HCT116 (cell line): ENCODE measurements at regions not wholly inside any gene's neighbourhood (a gene's known extent, or its start where the extent isn't known, plus 50 kb on each side); places are given as distances from the start of the nearest gene placed in this dataset.

Experiments
- ATAC-seq: fragments of 200-7000 bp; cut with Tn5 transposase; 2 replicates; pipeline ENCODE4 v1.9.1; 2020; ENCODE audit warnings: mild to moderate bottlenecking, moderate library complexity
- BruUV-seq: library from RNA; stranded (reverse); fragments of 400-500 nt; replicated peaks from 2 replicates; lab custom pipeline; 2021; lab: Mats Ljungman, UMichigan
- CTCF ChIA-PET: fragments of 300-600 bp; sonication (Branson Sonifier 250); formaldehyde crosslinking; loops from one replicate; lab custom pipeline; 2021; ENCODE audit warnings: antibody characterized with exemption; lab: Charles Lee
- POLR2A ChIA-PET: fragments of 300-600, 350-600 bp; sonication (Branson Sonifier 250); formaldehyde crosslinking; loops from one replicate; lab custom pipeline; 2021; ENCODE audit warnings: antibody characterized with exemption; lab: Charles Lee
- RAD21 ChIA-PET, 2 experiments: fragments of 300-600 bp; sonication (Branson Sonifier 250); formaldehyde crosslinking; loops; one replicate each; lab custom pipeline; 2023; ENCODE audit warnings: low total read pairs in 2 of 2; ENCODE audit not compliant: uncharacterized antibody in 2 of 2, unreplicated experiment in 2 of 2, low non-redundant PET in 1 of 2; lab: Charles Lee
- DNase-seq: peaks from one replicate; pipeline ENCODE4 v3.0.0-alpha.2; 2010; ENCODE audit warnings: low read depth, low spot score
- H2AFZ ChIP-seq: fragments of 200-600 bp; shearing (Covaris generic), sonication (generic); 2 replicates; pipeline ENCODE4 v1.6.1; 2017; ENCODE audit warnings: low read depth, mixed run types, mixed read lengths, antibody characterized with exemption, low read length; ENCODE audit not compliant: poor library complexity, severe bottlenecking
- H3K27ac ChIP-seq: 2 replicates; pipeline ENCODE4 v1.5.1; 2012; ENCODE audit warnings: low read depth, low read length
- H3K27me3 ChIP-seq: fragments of 200-600 bp; sonication (generic); 2 replicates; pipeline ENCODE4 v1.6.1; 2016; ENCODE audit warnings: mixed run types, low read length, mixed read lengths; ENCODE audit not compliant: insufficient read depth
- H3K36me3 ChIP-seq, 2 experiments: fragments of 200-500 bp in 1 of 2; fragments of 200-600 bp in 1 of 2; sonication (Bioruptor generic) in 1 of 2; sonication (generic) in 1 of 2; 2 replicates each; pipeline versions ENCODE4 v1.5.1 to v1.6.1; 2014 to 2016; ENCODE audit warnings: low read length in 2 of 2, inconsistent platforms in 1 of 2, mixed read lengths in 1 of 2, mixed run types in 1 of 2; ENCODE audit not compliant: insufficient read depth in 2 of 2, control insufficient read depth in 1 of 2
- H3K4me1 ChIP-seq, 2 experiments: fragments of 200-600 bp in 1 of 2; sonication (generic) in 1 of 2; 2 replicates each; pipeline versions ENCODE4 v1.5.1 to v1.6.1; 2012 to 2017; ENCODE audit warnings: low read length in 2 of 2, inconsistent platforms in 1 of 2, mild to moderate bottlenecking in 1 of 2, mixed read lengths in 1 of 2, mixed run types in 1 of 2, moderate library complexity in 1 of 2; ENCODE audit not compliant: insufficient read depth in 2 of 2, control insufficient read depth in 1 of 2
- H3K4me2 ChIP-seq: fragments of 200-600 bp; sonication (generic); 2 replicates; pipeline ENCODE4 v1.6.1; 2017; ENCODE audit warnings: mixed run types, low read length, mixed read lengths
- H3K4me3 ChIP-seq, 2 experiments: fragments of 200-600 bp in 1 of 2; sonication (generic) in 1 of 2; replicated peaks in 1 of 2; 2 replicates each; pipeline ENCODE4 v1.5.1; 2011 to 2016; ENCODE audit warnings: low read length in 2 of 2, control low read depth in 1 of 2, low read depth in 1 of 2, mild to moderate bottlenecking in 1 of 2, mixed read lengths in 1 of 2, mixed run types in 1 of 2
- H3K79me2 ChIP-seq: fragments of 200-600 bp; sonication (generic); 2 replicates; pipeline ENCODE4 v1.6.1; 2017; ENCODE audit warnings: mild to moderate bottlenecking, mixed run types, low read length, moderate library complexity, mixed read lengths; ENCODE audit not compliant: insufficient read depth
- H3K9ac ChIP-seq: fragments of 200-600 bp; sonication (generic); 2 replicates; pipeline ENCODE4 v1.6.1; 2016; ENCODE audit warnings: low read length, mixed read lengths
- H3K9me2 ChIP-seq: fragments of 200-600 bp; sonication (generic), shearing (Covaris generic); 2 replicates; pipeline ENCODE4 v1.6.1; 2017; ENCODE audit warnings: mixed run types, mild to moderate bottlenecking, moderate library complexity; ENCODE audit not compliant: insufficient read depth
- H3K9me3 ChIP-seq, 2 experiments: fragments of 200-500 bp in 1 of 2; fragments of 200-600 bp in 1 of 2; sonication (Bioruptor generic) in 1 of 2; sonication (generic) in 1 of 2; 2 replicates each; pipeline ENCODE4 v1.6.1; 2014 to 2017; ENCODE audit warnings: low read length in 2 of 2, mixed read lengths in 2 of 2, inconsistent platforms in 1 of 2, low read depth in 1 of 2, mild to moderate bottlenecking in 1 of 2, mixed run types in 1 of 2, moderate library complexity in 1 of 2; ENCODE audit not compliant: control insufficient read depth in 1 of 2, insufficient read depth in 1 of 2
- H4K20me1 ChIP-seq: fragments of 200-600 bp; sonication (generic), shearing (Covaris generic); 2 replicates; pipeline ENCODE4 v1.6.1; 2017; ENCODE audit warnings: mixed run types, mild to moderate bottlenecking, moderate library complexity; ENCODE audit not compliant: insufficient read depth
- CBX3 ChIP-seq: IDR thresholded peaks from 2 replicates; pipeline ENCODE4 v1.6.1; 2012; ENCODE audit warnings: low read depth
- CEBPB ChIP-seq: IDR thresholded peaks from 2 replicates; pipeline ENCODE4 v1.6.1; 2012; ENCODE audit warnings: low read depth
- EGR1 ChIP-seq: IDR thresholded peaks from 2 replicates; pipeline ENCODE4 v1.6.1; 2012; ENCODE audit warnings: low read depth
- ELF1 ChIP-seq: IDR thresholded peaks from 2 replicates; pipeline ENCODE4 v1.6.1; 2012; ENCODE audit warnings: low read depth, borderline replicate concordance
- EZH2 ChIP-seq: fragments of 200-600 bp; sonication (generic); IDR thresholded peaks from 2 replicates; pipeline ENCODE4 v1.6.1; 2017; ENCODE audit warnings: antibody characterized with exemption, mixed run types
- FOSL1 ChIP-seq: IDR thresholded peaks from 2 replicates; pipeline ENCODE4 v1.6.1; 2012; ENCODE audit warnings: low read depth
- JUND ChIP-seq: IDR thresholded peaks from 2 replicates; pipeline ENCODE4 v1.6.1; 2012
- POLR2AphosphoS5 ChIP-seq: IDR thresholded peaks from 2 replicates; pipeline ENCODE4 v1.6.1; 2011; ENCODE audit warnings: mild to moderate bottlenecking, low read depth, low read length, moderate library complexity
- SIN3A ChIP-seq: IDR thresholded peaks from 2 replicates; pipeline ENCODE4 v1.6.1; 2012; ENCODE audit warnings: low read depth
- SP1 ChIP-seq: IDR thresholded peaks from 2 replicates; pipeline ENCODE4 v1.6.1; 2012; ENCODE audit warnings: low read depth
- SRF ChIP-seq: IDR thresholded peaks from 2 replicates; pipeline ENCODE4 v1.6.1; 2012; ENCODE audit warnings: low read depth
- TCF7L2 ChIP-seq: IDR thresholded peaks from 2 replicates; pipeline ENCODE4 v1.7.0; 2011; ENCODE audit warnings: borderline replicate concordance, inconsistent platforms; ENCODE audit not compliant: insufficient read depth, insufficient read length; ENCODE audit errors: extremely low read depth
- ZFX ChIP-seq: fragments of 450-650 bp; IDR thresholded peaks from 2 replicates; pipeline ENCODE4 v1.6.1; 2017
- intact Hi-C: fragments of 100-400 bp; cut with micrococcal nuclease; formaldehyde crosslinking; loops from 2 replicates; pipeline ENCODE4 v1.10.0; 2022
- TF ChIP-seq, protein P1 (sequence below): IDR thresholded peaks from 2 replicates; pipeline ENCODE4 v1.6.1; 2012
- TF ChIP-seq, protein P2 (sequence below): IDR thresholded peaks from 2 replicates; pipeline ENCODE4 v1.6.1; 2012
- TF ChIP-seq, protein P3 (sequence below): IDR thresholded peaks from 2 replicates; pipeline ENCODE4 v1.6.1; 2012; ENCODE audit warnings: low read depth
- TF ChIP-seq, protein P4 (sequence below), 3 experiments: fragments of 200-600 bp in 1 of 3; sonication (generic) in 1 of 3; IDR thresholded peaks in 2 of 3; conservative IDR thresholded peaks in 1 of 3; 2 replicates each; pipeline ENCODE4 v1.5.1; 2012 to 2017; ENCODE audit warnings: low read depth in 2 of 3, low read length in 2 of 3, antibody characterized with exemption in 1 of 3, borderline replicate concordance in 1 of 3, control low read depth in 1 of 3, mild to moderate bottlenecking in 1 of 3, mixed read lengths in 1 of 3, mixed run types in 1 of 3, moderate library complexity in 1 of 3; ENCODE audit not compliant: insufficient read depth in 1 of 3

DNA sequence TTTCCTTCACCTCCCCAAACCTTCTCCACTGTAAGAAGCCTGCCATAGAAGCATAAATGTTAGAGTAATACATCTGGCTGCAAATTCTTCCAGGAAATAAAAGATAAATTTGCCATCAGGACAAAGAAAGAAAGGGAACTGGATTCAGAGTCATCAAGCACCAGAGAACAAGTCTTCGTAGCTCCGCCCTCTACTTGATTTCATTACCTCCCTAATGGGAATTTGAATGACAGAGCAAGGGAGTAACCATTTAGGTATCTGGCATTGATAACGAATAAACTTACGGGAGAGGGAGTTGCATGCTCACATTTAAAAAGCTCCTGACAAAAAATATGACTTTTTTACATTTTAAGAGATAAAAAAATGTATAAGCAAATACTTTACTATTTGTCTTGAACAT is 263.4 kb downstream of the NEBL start:
- H3K27me3 ChIP-seq = no peaks in the 10 kb centered on the region
- no peak for DNase-seq
- ChIA-PET RAD21 (no interaction called here), POLR2A (no interaction called here), CTCF (no interaction called here)
- H3K4me1 ChIP-seq = no peaks in the 10 kb centered on the region
- BruUV-seq = no TSS peak
- no peaks in the 10 kb centered on the region for H4K20me1 ChIP-seq
- intact Hi-C loops = no loop called here
- no peaks in the 10 kb centered on the region for H3K9me2 ChIP-seq
- no peak for ATAC-seq
- no peaks in the 10 kb centered on the region for H3K36me3 ChIP-seq
- no peak overlapping the region for H3K9ac ChIP-seq
- H3K79me2 ChIP-seq = no peaks in the 10 kb centered on the region
- H2AFZ ChIP-seq = no peak overlapping the region
- H3K4me3 ChIP-seq = no peak overlapping the region
- TF ChIP-seq, protein P1, sequence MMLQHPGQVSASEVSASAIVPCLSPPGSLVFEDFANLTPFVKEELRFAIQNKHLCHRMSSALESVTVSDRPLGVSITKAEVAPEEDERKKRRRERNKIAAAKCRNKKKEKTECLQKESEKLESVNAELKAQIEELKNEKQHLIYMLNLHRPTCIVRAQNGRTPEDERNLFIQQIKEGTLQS = no peak
- no peak for TF ChIP-seq JUND
- TF ChIP-seq, protein P2, sequence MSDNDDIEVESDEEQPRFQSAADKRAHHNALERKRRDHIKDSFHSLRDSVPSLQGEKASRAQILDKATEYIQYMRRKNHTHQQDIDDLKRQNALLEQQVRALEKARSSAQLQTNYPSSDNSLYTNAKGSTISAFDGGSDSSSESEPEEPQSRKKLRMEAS = no peak
- no peak for TF ChIP-seq TCF7L2
- TF ChIP-seq POLR2AphosphoS5 = no peak
- TF ChIP-seq EGR1 = no peak
- no peak for TF ChIP-seq EZH2
- TF ChIP-seq, protein P3, sequence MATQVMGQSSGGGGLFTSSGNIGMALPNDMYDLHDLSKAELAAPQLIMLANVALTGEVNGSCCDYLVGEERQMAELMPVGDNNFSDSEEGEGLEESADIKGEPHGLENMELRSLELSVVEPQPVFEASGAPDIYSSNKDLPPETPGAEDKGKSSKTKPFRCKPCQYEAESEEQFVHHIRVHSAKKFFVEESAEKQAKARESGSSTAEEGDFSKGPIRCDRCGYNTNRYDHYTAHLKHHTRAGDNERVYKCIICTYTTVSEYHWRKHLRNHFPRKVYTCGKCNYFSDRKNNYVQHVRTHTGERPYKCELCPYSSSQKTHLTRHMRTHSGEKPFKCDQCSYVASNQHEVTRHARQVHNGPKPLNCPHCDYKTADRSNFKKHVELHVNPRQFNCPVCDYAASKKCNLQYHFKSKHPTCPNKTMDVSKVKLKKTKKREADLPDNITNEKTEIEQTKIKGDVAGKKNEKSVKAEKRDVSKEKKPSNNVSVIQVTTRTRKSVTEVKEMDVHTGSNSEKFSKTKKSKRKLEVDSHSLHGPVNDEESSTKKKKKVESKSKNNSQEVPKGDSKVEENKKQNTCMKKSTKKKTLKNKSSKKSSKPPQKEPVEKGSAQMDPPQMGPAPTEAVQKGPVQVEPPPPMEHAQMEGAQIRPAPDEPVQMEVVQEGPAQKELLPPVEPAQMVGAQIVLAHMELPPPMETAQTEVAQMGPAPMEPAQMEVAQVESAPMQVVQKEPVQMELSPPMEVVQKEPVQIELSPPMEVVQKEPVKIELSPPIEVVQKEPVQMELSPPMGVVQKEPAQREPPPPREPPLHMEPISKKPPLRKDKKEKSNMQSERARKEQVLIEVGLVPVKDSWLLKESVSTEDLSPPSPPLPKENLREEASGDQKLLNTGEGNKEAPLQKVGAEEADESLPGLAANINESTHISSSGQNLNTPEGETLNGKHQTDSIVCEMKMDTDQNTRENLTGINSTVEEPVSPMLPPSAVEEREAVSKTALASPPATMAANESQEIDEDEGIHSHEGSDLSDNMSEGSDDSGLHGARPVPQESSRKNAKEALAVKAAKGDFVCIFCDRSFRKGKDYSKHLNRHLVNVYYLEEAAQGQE = no peak
- no peak for TF ChIP-seq FOSL1
- TF ChIP-seq ELF1 = no peak
- TF ChIP-seq ZFX = no peak
- TF ChIP-seq CBX3 = no peak
- TF ChIP-seq, protein P4, sequence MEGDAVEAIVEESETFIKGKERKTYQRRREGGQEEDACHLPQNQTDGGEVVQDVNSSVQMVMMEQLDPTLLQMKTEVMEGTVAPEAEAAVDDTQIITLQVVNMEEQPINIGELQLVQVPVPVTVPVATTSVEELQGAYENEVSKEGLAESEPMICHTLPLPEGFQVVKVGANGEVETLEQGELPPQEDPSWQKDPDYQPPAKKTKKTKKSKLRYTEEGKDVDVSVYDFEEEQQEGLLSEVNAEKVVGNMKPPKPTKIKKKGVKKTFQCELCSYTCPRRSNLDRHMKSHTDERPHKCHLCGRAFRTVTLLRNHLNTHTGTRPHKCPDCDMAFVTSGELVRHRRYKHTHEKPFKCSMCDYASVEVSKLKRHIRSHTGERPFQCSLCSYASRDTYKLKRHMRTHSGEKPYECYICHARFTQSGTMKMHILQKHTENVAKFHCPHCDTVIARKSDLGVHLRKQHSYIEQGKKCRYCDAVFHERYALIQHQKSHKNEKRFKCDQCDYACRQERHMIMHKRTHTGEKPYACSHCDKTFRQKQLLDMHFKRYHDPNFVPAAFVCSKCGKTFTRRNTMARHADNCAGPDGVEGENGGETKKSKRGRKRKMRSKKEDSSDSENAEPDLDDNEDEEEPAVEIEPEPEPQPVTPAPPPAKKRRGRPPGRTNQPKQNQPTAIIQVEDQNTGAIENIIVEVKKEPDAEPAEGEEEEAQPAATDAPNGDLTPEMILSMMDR (IDR thresholded peaks at IDR 0.05 in 2 of 3, conservative IDR thresholded peaks at IDR 0.05 in 1 of 3; ENCODE audit: borderline replicate concordance in 1 of 3, insufficient read depth in 1 of 3, low read depth in 2 of 3, low read length in 2 of 3) = no peak
- no peak for TF ChIP-seq CEBPB
- TF ChIP-seq SP1 = no peak
- TF ChIP-seq SIN3A = no peak
- no peak for TF ChIP-seq SRF
- TF ChIP-seq, all 23 proteins: peak for 0
- no peak overlapping the region for H3K27ac ChIP-seq
- no peak overlapping the region for H3K4me2 ChIP-seq
- no peaks in the 10 kb centered on the region for H3K9me3 ChIP-seq
